Neural cell (in vitro differentiated cells): ENCODE measurements at regions not wholly inside any gene's neighbourhood (a gene's known extent, or its start where the extent isn't known, plus 50 kb on each side); places are given as distances from the start of the nearest gene placed in this dataset.
A peak's percentile ranks its signal among the peaks of the same experiment; 100 is the strongest.

Experiments used
- H2AFZ ChIP-seq: fragments of 200-600, 300-800 bp; sonication (generic), shearing (Covaris generic); 2 replicates; pipeline ENCODE4 v1.6.0; 2014; ENCODE audit warnings: low read depth, mild to moderate bottlenecking, antibody characterized with exemption, low read length, moderate library complexity
- H3F3A ChIP-seq: fragments of 200-600 bp; shearing (Covaris generic); 2 replicates; pipeline ENCODE4 v1.6.1; 2016; ENCODE audit warnings: mild to moderate bottlenecking, moderate library complexity, mixed read lengths, antibody characterized with exemption, low read length; ENCODE audit not compliant: insufficient read depth, poor library complexity, severe bottlenecking
- H3K27ac ChIP-seq: fragments of 200-600, 300-800 bp; sonication (generic), shearing (Covaris generic); 2 replicates; pipeline ENCODE4 v1.5.1; 2014; ENCODE audit warnings: mild to moderate bottlenecking, low read length, moderate library complexity
- H3K27me3 ChIP-seq: fragments of 300-800, 200-600 bp; sonication (generic), shearing (Covaris generic); 2 replicates; pipeline ENCODE4 v1.6.0; 2014; ENCODE audit warnings: mild to moderate bottlenecking, low read depth, low read length, moderate library complexity; ENCODE audit not compliant: insufficient read depth
- H3K36me3 ChIP-seq: fragments of 300-800, 200-600 bp; sonication (generic), shearing (Covaris generic); 2 replicates; pipeline ENCODE4 v1.5.1; 2014; ENCODE audit warnings: mild to moderate bottlenecking, antibody characterized with exemption, low read length, moderate library complexity; ENCODE audit not compliant: insufficient read depth
- H3K4me2 ChIP-seq: fragments of 300-800, 200-600 bp; sonication (generic), shearing (Covaris generic); 2 replicates; pipeline ENCODE4 v1.6.0; 2014; ENCODE audit warnings: mild to moderate bottlenecking, low read length
- H3K4me3 ChIP-seq: fragments of 300-800, 200-600 bp; sonication (generic), shearing (Covaris generic); 2 replicates; pipeline ENCODE4 v1.5.1; 2014; ENCODE audit warnings: mild to moderate bottlenecking, low read length, moderate library complexity
- H3K79me2 ChIP-seq: fragments of 200-600 bp; shearing (Covaris generic); replicated peaks from 2 replicates; pipeline ENCODE4 v1.6.0; 2014; ENCODE audit warnings: mild to moderate bottlenecking, low read length, moderate library complexity; ENCODE audit not compliant: insufficient read depth
- H3K9ac ChIP-seq: fragments of 300-800, 200-600 bp; sonication (generic), shearing (Covaris generic); 2 replicates; pipeline ENCODE4 v1.6.1; 2016; ENCODE audit warnings: mild to moderate bottlenecking, low read length, mixed read lengths
- H3K9me2 ChIP-seq: fragments of 200-600 bp; shearing (Covaris generic); 2 replicates; pipeline ENCODE4 v1.6.1; 2016; ENCODE audit warnings: mild to moderate bottlenecking, low read length, mixed read lengths; ENCODE audit not compliant: insufficient read depth
- H3K9me3 ChIP-seq: fragments of 200-600, 300-800 bp; sonication (generic), shearing (Covaris generic); 2 replicates; pipeline ENCODE4 v1.6.1; 2016; ENCODE audit warnings: mild to moderate bottlenecking, mixed run types, low read length, moderate library complexity, mixed read lengths
- H4K20me1 ChIP-seq: fragments of 200-600 bp; shearing (Covaris generic); 2 replicates; pipeline ENCODE4 v1.6.1; 2016; ENCODE audit warnings: mild to moderate bottlenecking, mixed run types; ENCODE audit not compliant: insufficient read depth
- EP300 ChIP-seq: fragments of 450-650 bp; conservative IDR thresholded peaks from 2 replicates; pipeline ENCODE4 v1.6.1; 2014; ENCODE audit warnings: antibody characterized with exemption, mild to moderate bottlenecking, moderate library complexity; ENCODE audit not compliant: poor library complexity, severe bottlenecking
- EZH2 ChIP-seq: fragments of 200-600, 300-800 bp; shearing (Covaris generic), sonication (generic); IDR thresholded peaks from 2 replicates; pipeline ENCODE4 v1.6.1; 2014; ENCODE audit warnings: antibody characterized with exemption, low read length, borderline replicate concordance, mild to moderate bottlenecking; ENCODE audit not compliant: insufficient read depth, poor library complexity, severe bottlenecking
- MXI1 ChIP-seq: fragments of 450-650 bp; conservative IDR thresholded peaks from 2 replicates; pipeline ENCODE4 v1.6.1; 2014; ENCODE audit warnings: antibody characterized with exemption, mild to moderate bottlenecking; ENCODE audit not compliant: poor library complexity, severe bottlenecking
- POLR2AphosphoS5 ChIP-seq: IDR thresholded peaks from 2 replicates; pipeline ENCODE4 v1.6.1; 2012
- RAD21 ChIP-seq: fragments of 450-650 bp; conservative IDR thresholded peaks from 2 replicates; pipeline ENCODE4 v1.6.1; 2014; ENCODE audit warnings: antibody characterized with exemption, mild to moderate bottlenecking, moderate library complexity
- REST ChIP-seq: IDR thresholded peaks from 2 replicates; pipeline ENCODE4 v1.6.1; 2012; ENCODE audit warnings: borderline replicate concordance
- SMC3 ChIP-seq: fragments of 450-650 bp; conservative IDR thresholded peaks from 2 replicates; pipeline ENCODE4 v1.6.1; 2014; ENCODE audit warnings: antibody characterized with exemption, mild to moderate bottlenecking, moderate library complexity; ENCODE audit not compliant: poor library complexity
- TAF1 ChIP-seq: IDR thresholded peaks from 2 replicates; pipeline ENCODE4 v1.6.1; 2012; ENCODE audit warnings: low read depth
- TF ChIP-seq, protein P1 (sequence below): fragments of 450-650 bp; IDR thresholded peaks from 2 replicates; pipeline ENCODE4 v1.5.1; 2014; ENCODE audit warnings: antibody characterized with exemption, mild to moderate bottlenecking, moderate library complexity; ENCODE audit not compliant: poor library complexity, severe bottlenecking

DNA sequence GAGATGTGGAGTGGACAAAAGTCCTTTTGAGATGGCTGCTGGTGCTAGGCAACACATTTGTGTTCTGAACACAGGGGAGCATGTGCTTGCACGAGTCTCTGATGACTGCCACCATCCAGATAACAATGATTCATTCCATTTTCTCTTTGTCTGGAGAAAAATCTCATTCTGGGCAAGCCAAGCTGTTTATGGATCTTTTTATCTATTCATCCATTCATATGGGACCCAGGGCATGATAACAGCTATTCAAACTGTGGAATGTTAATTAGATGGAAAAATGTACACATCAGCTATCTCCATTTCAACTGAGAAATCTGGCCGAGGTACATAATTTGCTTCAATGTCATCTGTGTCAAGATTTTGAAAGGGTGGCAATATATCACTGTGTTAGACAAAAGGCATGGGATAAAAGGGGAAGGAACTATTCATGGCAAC lies 117.5 kb upstream of the ZBED5 start:
- no peaks in the 10 kb centered on the region for H3K27me3 ChIP-seq
- H3K4me2 ChIP-seq = no peak overlapping the region
- H3K79me2 ChIP-seq = no peaks in the 10 kb centered on the region
- no peaks in the 10 kb centered on the region for H3K9me2 ChIP-seq
- H3K27ac ChIP-seq = peak overlapping the region; percentile 90
- TF ChIP-seq EZH2 (no peak), RAD21 (peak; percentile 26), REST (no peak), EP300 (peak; percentile 88), SMC3 (no peak), TAF1 (no peak), MXI1 (peak; percentile 43), POLR2AphosphoS5 (peak; percentile 13)
- TF ChIP-seq, protein P1, sequence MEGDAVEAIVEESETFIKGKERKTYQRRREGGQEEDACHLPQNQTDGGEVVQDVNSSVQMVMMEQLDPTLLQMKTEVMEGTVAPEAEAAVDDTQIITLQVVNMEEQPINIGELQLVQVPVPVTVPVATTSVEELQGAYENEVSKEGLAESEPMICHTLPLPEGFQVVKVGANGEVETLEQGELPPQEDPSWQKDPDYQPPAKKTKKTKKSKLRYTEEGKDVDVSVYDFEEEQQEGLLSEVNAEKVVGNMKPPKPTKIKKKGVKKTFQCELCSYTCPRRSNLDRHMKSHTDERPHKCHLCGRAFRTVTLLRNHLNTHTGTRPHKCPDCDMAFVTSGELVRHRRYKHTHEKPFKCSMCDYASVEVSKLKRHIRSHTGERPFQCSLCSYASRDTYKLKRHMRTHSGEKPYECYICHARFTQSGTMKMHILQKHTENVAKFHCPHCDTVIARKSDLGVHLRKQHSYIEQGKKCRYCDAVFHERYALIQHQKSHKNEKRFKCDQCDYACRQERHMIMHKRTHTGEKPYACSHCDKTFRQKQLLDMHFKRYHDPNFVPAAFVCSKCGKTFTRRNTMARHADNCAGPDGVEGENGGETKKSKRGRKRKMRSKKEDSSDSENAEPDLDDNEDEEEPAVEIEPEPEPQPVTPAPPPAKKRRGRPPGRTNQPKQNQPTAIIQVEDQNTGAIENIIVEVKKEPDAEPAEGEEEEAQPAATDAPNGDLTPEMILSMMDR = no peak
- H2AFZ ChIP-seq = peak overlapping the region; percentile 28
- H3F3A ChIP-seq = peaks cover 6% of the 10 kb centered on the region
- H3K9ac ChIP-seq = peak overlapping the region; percentile 56
- no peaks in the 10 kb centered on the region for H3K36me3 ChIP-seq
- no peaks in the 10 kb centered on the region for H4K20me1 ChIP-seq
- H3K9me3 ChIP-seq = no peaks in the 10 kb centered on the region
- peak overlapping the region; percentile 5 for H3K4me3 ChIP-seq

DNA sequence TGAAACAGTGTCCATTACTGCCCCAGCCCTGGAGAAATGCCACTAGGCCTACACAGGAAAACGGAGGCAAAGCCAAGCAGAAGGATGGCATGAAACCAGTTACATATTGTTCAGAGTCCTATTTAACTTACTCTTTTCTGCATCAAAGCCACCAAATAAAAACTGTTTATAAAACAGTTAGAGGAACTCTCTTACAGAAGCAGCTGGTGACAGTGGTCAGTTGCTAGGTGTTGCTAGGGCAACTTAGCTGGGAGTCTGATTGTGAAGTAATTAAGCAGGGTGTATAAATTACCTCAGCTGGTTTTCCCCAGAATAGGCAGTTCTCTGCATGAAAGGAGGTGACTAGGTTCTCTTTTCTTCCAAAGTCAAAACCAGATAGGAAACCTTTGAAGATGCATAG lies 115.6 kb upstream of the ZBED5 start:
- H3K9me2 ChIP-seq = no peaks in the 10 kb centered on the region
- no peak overlapping the region for H2AFZ ChIP-seq
- H3K9me3 ChIP-seq = no peaks in the 10 kb centered on the region
- H3K9ac ChIP-seq = peak overlapping the region; percentile 25
- H3F3A ChIP-seq = peaks cover 6% of the 10 kb centered on the region
- no peak overlapping the region for H3K4me2 ChIP-seq
- no peaks in the 10 kb centered on the region for H3K36me3 ChIP-seq
- H4K20me1 ChIP-seq = no peaks in the 10 kb centered on the region
- no peak overlapping the region for H3K4me3 ChIP-seq
- H3K79me2 ChIP-seq = no peaks in the 10 kb centered on the region
- no peaks in the 10 kb centered on the region for H3K27me3 ChIP-seq
- TF ChIP-seq POLR2AphosphoS5 (no peak), EP300 (no peak), MXI1 (no peak), SMC3 (no peak), EZH2 (no peak), REST (no peak), TAF1 (no peak), RAD21 (no peak)
- TF ChIP-seq, protein P1 = no peak
- peak overlapping the region; percentile 90 for H3K27ac ChIP-seq
